Smooth muscle cell (in vitro differentiated cells): ENCODE measurements at regions not wholly inside any gene's neighbourhood (a gene's known extent, or its start where the extent isn't known, plus 50 kb on each side); places are given as distances from the start of the nearest gene placed in this dataset.

ENCODE experiments used
- DNase-seq: peaks from one replicate; lab custom pipeline; 2025; ENCODE audit not compliant: unreplicated experiment; lab: John Stamatoyannopoulos, UW
- H2AFZ ChIP-seq: fragments of 200-600 bp; sonication (generic); 2 replicates; pipeline ENCODE4 v1.6.0; 2016; ENCODE audit warnings: antibody characterized with exemption, low read depth, mild to moderate bottlenecking
- H3F3A ChIP-seq: fragments of 200-600 bp; sonication (generic); 2 replicates; pipeline ENCODE4 v1.6.0; 2017; ENCODE audit warnings: antibody characterized with exemption, low read depth
- H3K27ac ChIP-seq: fragments of 200-600 bp; sonication (generic); 2 replicates; pipeline ENCODE4 v1.5.1; 2016; ENCODE audit warnings: low read depth, mild to moderate bottlenecking
- H3K27me3 ChIP-seq: fragments of 200-600 bp; sonication (generic); 2 replicates; pipeline ENCODE4 v1.6.1; 2016; ENCODE audit warnings: low read depth, mild to moderate bottlenecking
- H3K36me3 ChIP-seq: fragments of 200-600 bp; sonication (generic); 2 replicates; pipeline ENCODE4 v1.5.1; 2016; ENCODE audit warnings: low read depth
- H3K4me1 ChIP-seq: fragments of 200-600 bp; sonication (generic); 2 replicates; pipeline ENCODE4 v1.5.1; 2016; ENCODE audit warnings: low read depth
- H3K4me2 ChIP-seq: fragments of 200-600 bp; sonication (generic); 2 replicates; pipeline ENCODE4 v1.6.0; 2016; ENCODE audit warnings: mild to moderate bottlenecking
- H3K4me3 ChIP-seq: fragments of 200-600 bp; sonication (generic); 2 replicates; pipeline ENCODE4 v1.5.1; 2016; ENCODE audit warnings: mild to moderate bottlenecking
- H3K79me2 ChIP-seq: fragments of 200-600 bp; sonication (generic); 2 replicates; pipeline ENCODE4 v1.6.0; 2016; ENCODE audit warnings: low read depth, mild to moderate bottlenecking
- H3K9ac ChIP-seq: fragments of 200-600 bp; sonication (generic); 2 replicates; pipeline ENCODE4 v1.6.0; 2016; ENCODE audit warnings: low read depth
- H3K9me3 ChIP-seq: fragments of 200-600 bp; sonication (generic); replicated peaks from 2 replicates; pipeline ENCODE4 v1.5.1; 2016; ENCODE audit warnings: low read depth
- H4K20me1 ChIP-seq: fragments of 200-600 bp; sonication (generic); 2 replicates; pipeline ENCODE4 v1.6.0; 2016; ENCODE audit warnings: low read depth
- WGBS: methylation state at CpG from one replicate; pipeline ENCODE4 v1.1.7; 2016; ENCODE audit warnings: low lambda C conversion rate; 5-methylcytosine and 5-hydroxymethylcytosine counted together
- TF ChIP-seq, protein P1 (sequence below): fragments of 200-600 bp; sonication (generic); IDR thresholded peaks from 2 replicates; pipeline ENCODE4 v1.5.1; 2017; ENCODE audit warnings: borderline replicate concordance, mild to moderate bottlenecking, antibody characterized with exemption; ENCODE audit not compliant: insufficient read depth, poor library complexity, severe bottlenecking

DNA sequence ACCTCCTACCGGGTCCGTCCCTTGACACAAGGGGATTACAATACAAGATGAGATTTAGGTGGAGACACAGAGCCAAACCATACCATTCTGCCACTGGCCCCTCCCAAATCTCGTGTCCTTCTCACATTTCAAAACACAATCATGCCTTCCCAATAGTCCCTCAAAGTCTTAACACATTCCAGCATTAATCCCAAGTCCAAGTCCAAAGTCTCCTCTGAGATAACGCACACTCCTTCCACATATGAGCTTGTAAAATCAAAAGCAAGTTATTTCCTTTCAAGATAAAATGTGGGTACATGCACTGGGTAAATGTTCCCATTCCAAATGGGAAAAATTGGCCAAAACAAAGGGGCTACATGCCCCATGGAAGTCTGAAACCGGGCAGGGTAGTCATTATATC is 463.9 kb upstream of the CDH9 start:
- Histone ChIP-seq H3K4me2 (no peak overlapping the region), H3F3A (no peaks in the 10 kb centered on the region), H3K9me3 (no peaks in the 10 kb centered on the region), H4K20me1 (no peaks in the 10 kb centered on the region), H3K79me2 (no peaks in the 10 kb centered on the region), H2AFZ (no peak overlapping the region), H3K9ac (no peak overlapping the region), H3K4me1 (no peaks in the 10 kb centered on the region), H3K27ac (no peak overlapping the region), H3K27me3 (no peaks in the 10 kb centered on the region), H3K4me3 (no peak overlapping the region), H3K36me3 (no peaks in the 10 kb centered on the region)
- TF ChIP-seq, protein P1, sequence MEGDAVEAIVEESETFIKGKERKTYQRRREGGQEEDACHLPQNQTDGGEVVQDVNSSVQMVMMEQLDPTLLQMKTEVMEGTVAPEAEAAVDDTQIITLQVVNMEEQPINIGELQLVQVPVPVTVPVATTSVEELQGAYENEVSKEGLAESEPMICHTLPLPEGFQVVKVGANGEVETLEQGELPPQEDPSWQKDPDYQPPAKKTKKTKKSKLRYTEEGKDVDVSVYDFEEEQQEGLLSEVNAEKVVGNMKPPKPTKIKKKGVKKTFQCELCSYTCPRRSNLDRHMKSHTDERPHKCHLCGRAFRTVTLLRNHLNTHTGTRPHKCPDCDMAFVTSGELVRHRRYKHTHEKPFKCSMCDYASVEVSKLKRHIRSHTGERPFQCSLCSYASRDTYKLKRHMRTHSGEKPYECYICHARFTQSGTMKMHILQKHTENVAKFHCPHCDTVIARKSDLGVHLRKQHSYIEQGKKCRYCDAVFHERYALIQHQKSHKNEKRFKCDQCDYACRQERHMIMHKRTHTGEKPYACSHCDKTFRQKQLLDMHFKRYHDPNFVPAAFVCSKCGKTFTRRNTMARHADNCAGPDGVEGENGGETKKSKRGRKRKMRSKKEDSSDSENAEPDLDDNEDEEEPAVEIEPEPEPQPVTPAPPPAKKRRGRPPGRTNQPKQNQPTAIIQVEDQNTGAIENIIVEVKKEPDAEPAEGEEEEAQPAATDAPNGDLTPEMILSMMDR: no peak
- WGBS: 41% methylated on average over 5 of the region's 5 CpGs
- no peak for DNase-seq

DNA sequence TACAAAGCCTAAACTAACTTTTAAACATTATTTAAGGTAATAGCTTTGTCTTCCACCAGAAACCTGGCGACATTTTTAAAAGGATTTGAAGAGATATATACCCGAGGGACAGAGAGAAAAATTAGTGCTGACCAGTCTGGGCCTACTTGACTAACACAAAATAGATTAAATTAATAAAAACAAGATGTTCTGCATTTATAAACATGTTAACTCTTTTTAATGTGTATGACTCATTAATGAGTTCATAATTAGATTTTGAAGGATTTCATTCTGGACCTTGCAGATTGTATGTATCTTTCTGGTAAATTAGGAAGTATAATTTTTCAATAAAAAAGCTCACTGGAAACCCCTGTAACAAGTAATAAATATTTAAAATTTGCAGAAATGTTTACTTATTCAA is 459.1 kb upstream of the CDH9 start:
- Histone ChIP-seq H3K9ac (no peak overlapping the region), H3K27me3 (no peaks in the 10 kb centered on the region), H3K4me3 (no peak overlapping the region), H2AFZ (no peak overlapping the region), H3F3A (no peaks in the 10 kb centered on the region), H3K4me2 (no peak overlapping the region), H3K79me2 (no peaks in the 10 kb centered on the region), H3K27ac (no peak overlapping the region), H4K20me1 (no peaks in the 10 kb centered on the region), H3K4me1 (no peaks in the 10 kb centered on the region), H3K36me3 (no peaks in the 10 kb centered on the region), H3K9me3 (no peaks in the 10 kb centered on the region)
- WGBS: 83% methylated on average over 2 of the region's 2 CpGs
- TF ChIP-seq, protein P1: no peak
- DNase-seq: no peak

DNA sequence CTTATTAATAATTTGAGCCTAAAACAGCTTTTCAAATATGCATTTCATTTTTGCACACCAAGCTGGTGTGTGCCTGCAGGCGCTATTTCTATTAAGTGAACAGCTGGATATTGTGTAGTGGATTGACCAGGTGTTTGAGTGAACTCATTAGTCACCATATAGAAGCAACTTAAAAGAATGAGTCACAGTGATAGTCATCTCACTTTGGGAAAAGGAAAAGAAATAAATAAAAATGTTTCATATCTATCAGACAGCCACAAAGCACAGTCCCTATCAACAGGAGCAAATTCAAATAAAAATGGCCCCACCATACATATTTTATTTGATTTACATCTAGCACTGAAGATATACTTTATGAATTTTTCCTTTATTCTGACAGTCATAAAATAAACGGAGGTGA is 456.5 kb upstream of the CDH9 start:
- no peaks in the 10 kb centered on the region for H3K79me2 ChIP-seq
- no peak overlapping the region for H3K4me3 ChIP-seq
- no peak overlapping the region for H2AFZ ChIP-seq
- H3K4me2 ChIP-seq: no peak overlapping the region
- WGBS: 90% methylated on average over 2 of the region's 2 CpGs
- no peaks in the 10 kb centered on the region for H4K20me1 ChIP-seq
- TF ChIP-seq, protein P1: no peak
- no peak overlapping the region for H3K9ac ChIP-seq
- no peaks in the 10 kb centered on the region for H3K27me3 ChIP-seq
- no peaks in the 10 kb centered on the region for H3F3A ChIP-seq
- no peaks in the 10 kb centered on the region for H3K9me3 ChIP-seq
- H3K27ac ChIP-seq: no peak overlapping the region
- H3K4me1 ChIP-seq: no peaks in the 10 kb centered on the region
- no peak for DNase-seq
- no peaks in the 10 kb centered on the region for H3K36me3 ChIP-seq

DNA sequence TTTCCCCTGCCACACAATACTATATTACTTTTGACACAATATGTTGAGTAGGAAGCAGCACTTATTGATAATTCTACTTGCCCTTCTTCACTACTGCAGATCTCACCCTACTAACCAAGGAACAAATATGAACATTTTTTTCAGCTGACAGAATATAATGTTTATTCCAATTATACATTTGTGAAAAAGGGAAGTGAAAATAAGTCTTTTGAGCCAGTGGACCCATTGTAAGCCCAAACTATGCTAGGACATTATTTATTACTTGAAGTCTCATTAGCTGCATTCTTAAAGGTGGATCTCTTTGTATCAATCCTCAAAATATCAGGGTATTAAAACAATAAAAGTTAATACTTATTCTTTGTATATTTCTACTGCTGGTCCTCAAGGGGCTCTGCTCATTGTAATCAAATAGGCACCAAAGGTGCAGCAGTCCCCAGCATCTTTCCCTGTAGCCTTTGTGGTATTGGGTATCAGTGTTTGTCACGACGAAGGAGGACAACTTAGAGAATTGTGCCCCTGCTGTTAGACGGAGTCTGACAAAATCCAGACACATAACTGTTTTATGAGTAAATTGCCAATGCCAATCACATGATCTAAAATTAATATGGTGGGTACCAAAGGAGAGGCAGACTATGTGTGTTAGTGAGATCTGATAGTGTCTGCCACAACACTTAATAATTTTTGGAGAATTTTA is 453.5 kb upstream of the CDH9 start:
- 88% methylated on average over 3 of the region's 3 CpGs for WGBS
- Histone ChIP-seq H3K27ac (no peak overlapping the region), H3K9ac (no peak overlapping the region), H3K36me3 (no peaks in the 10 kb centered on the region), H3K79me2 (no peaks in the 10 kb centered on the region), H3K9me3 (no peaks in the 10 kb centered on the region), H3K4me3 (no peak overlapping the region), H3K27me3 (no peaks in the 10 kb centered on the region), H3F3A (no peaks in the 10 kb centered on the region), H3K4me1 (no peaks in the 10 kb centered on the region), H4K20me1 (no peaks in the 10 kb centered on the region), H2AFZ (no peak overlapping the region), H3K4me2 (no peak overlapping the region)
- TF ChIP-seq, protein P1: no peak
- no peak for DNase-seq
